Gastrocnemius medialis (tissue), 4 donors: ENCODE measurements at regions not wholly inside any gene's neighbourhood (a gene's known extent, or its start where the extent isn't known, plus 50 kb on each side); places are given as distances from the start of the nearest gene placed in this dataset.

ENCODE experiments used
- POLR2A ChIP-seq, 2 donors: fragments of 450-650 bp; IDR thresholded peaks; one replicate each; pipeline ENCODE4 v1.6.1; 2017; ENCODE audit warnings: antibody characterized with exemption in 2 of 2, mild to moderate bottlenecking in 2 of 2, moderate library complexity in 2 of 2
- TF ChIP-seq, protein P1 (sequence below), 5 experiments: fragments of 450-650 bp in 3 of 5; fragments of 200-600 bp in 2 of 5; sonication (generic) in 2 of 5; IDR thresholded peaks in 4 of 5; conservative IDR thresholded peaks in 1 of 5; 1 replicate in 4 of 5; 2 replicates in 1 of 5; pipeline ENCODE4 v1.5.1; 2016 to 2019; ENCODE audit warnings: antibody characterized with exemption in 5 of 5, mild to moderate bottlenecking in 3 of 5, moderate library complexity in 3 of 5

DNA sequence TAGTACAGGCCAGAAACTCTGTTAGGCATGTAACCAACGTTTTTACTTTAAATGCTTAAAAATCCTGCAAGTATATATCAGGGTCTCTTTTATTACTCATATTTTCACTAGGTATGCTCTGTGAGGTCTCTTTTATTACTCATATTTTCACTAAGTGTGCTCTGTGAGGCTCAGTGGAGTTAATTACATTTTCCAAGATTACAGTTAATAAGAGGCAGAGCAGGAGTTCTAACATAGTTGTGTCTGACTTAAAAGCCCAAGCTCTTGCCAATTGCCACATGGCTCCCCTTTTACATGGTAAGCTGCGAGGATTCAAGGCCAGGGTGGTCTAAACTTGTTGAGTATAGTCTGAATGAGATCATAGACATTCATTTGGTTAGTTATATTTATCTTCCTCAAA, 81.0 kb upstream of the ARMCX2 start:
- no peak for TF ChIP-seq POLR2A (IDR thresholded peaks at IDR 0.05)
- TF ChIP-seq, protein P1, sequence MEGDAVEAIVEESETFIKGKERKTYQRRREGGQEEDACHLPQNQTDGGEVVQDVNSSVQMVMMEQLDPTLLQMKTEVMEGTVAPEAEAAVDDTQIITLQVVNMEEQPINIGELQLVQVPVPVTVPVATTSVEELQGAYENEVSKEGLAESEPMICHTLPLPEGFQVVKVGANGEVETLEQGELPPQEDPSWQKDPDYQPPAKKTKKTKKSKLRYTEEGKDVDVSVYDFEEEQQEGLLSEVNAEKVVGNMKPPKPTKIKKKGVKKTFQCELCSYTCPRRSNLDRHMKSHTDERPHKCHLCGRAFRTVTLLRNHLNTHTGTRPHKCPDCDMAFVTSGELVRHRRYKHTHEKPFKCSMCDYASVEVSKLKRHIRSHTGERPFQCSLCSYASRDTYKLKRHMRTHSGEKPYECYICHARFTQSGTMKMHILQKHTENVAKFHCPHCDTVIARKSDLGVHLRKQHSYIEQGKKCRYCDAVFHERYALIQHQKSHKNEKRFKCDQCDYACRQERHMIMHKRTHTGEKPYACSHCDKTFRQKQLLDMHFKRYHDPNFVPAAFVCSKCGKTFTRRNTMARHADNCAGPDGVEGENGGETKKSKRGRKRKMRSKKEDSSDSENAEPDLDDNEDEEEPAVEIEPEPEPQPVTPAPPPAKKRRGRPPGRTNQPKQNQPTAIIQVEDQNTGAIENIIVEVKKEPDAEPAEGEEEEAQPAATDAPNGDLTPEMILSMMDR (IDR thresholded peaks at IDR 0.05 in 4 of 5, conservative IDR thresholded peaks at IDR 0.05 in 1 of 5), result no peak
